ENCODE measurements at regions not wholly inside any gene's neighbourhood (a gene's known extent, or its start where the extent isn't known, plus 50 kb on each side); places are given as distances from the start of the nearest gene placed in this dataset.

DNA sequence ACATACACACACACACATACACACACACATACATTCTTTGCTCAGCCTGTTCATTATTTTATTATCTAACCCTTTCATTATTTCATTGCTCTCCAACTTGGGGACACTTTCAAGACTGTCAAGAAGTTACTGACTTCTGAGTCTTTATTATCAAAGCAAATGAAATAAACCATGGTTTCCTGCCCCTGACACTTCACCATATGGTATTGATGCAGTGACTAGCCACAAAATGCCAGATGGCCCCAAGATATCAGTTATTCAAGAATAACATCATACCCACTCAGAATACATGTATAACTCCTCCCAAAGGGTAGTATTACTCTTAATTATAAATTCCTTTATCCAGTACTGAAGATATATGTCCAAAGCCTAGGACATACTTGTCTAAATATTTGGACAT is 197.3 kb downstream of the MRPL39 start:
- no peak for DNase-seq (ENCODE audit: extremely low spot score in 2 of 2)
- intact Hi-C loops (cut with DNase I), result no loop called here
- Histone ChIP-seq H3K36me3 (no peaks in the 10 kb centered on the region), H3K9me3 (no peaks in the 10 kb centered on the region), H3K4me1 (no peaks in the 10 kb centered on the region), H3K27ac (no peak overlapping the region), H3K4me3 (no peak overlapping the region), H3K27me3 (no peaks in the 10 kb centered on the region)
- TF ChIP-seq, protein P1, sequence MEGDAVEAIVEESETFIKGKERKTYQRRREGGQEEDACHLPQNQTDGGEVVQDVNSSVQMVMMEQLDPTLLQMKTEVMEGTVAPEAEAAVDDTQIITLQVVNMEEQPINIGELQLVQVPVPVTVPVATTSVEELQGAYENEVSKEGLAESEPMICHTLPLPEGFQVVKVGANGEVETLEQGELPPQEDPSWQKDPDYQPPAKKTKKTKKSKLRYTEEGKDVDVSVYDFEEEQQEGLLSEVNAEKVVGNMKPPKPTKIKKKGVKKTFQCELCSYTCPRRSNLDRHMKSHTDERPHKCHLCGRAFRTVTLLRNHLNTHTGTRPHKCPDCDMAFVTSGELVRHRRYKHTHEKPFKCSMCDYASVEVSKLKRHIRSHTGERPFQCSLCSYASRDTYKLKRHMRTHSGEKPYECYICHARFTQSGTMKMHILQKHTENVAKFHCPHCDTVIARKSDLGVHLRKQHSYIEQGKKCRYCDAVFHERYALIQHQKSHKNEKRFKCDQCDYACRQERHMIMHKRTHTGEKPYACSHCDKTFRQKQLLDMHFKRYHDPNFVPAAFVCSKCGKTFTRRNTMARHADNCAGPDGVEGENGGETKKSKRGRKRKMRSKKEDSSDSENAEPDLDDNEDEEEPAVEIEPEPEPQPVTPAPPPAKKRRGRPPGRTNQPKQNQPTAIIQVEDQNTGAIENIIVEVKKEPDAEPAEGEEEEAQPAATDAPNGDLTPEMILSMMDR (IDR thresholded peaks at IDR 0.05), result no peak
- TF ChIP-seq POLR2AphosphoS5 (IDR thresholded peaks at IDR 0.05; ENCODE audit: insufficient read depth in 1 of 2, low read depth in 1 of 2) (no peak), POLR2A (IDR thresholded peaks at IDR 0.05) (no peak)

DNA sequence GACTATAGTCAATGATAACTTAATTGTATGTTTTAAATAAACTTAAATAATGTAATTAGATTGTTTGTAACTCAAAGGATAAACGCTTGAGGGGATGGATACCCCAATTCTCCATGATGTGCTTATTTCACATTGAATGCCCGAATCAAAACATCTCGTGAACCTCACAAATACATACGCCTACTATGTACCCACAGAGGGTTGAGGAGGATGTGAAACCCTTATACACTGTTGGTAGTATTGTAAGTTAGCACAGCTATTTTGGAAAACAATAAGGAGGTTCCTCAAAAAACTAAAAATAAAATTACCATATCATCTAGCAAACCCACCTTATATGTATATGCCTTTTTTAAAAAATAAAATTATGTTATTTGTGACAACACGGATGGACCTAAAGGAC is 198.6 kb downstream of the MRPL39 start:
- no peak overlapping the region for H3K4me3 ChIP-seq
- no peak overlapping the region for H3K27ac ChIP-seq
- no peaks in the 10 kb centered on the region for H3K9me3 ChIP-seq
- TF ChIP-seq POLR2AphosphoS5 (IDR thresholded peaks at IDR 0.05; ENCODE audit: insufficient read depth in 1 of 2, low read depth in 1 of 2) (no peak), POLR2A (IDR thresholded peaks at IDR 0.05) (no peak)
- TF ChIP-seq, protein P1 (IDR thresholded peaks at IDR 0.05), result no peak
- H3K36me3 ChIP-seq, result no peaks in the 10 kb centered on the region
- H3K4me1 ChIP-seq, result no peaks in the 10 kb centered on the region
- intact Hi-C loops (cut with DNase I), result no loop called here
- no peak for DNase-seq (ENCODE audit: extremely low spot score in 2 of 2)
- H3K27me3 ChIP-seq, result no peaks in the 10 kb centered on the region

DNA sequence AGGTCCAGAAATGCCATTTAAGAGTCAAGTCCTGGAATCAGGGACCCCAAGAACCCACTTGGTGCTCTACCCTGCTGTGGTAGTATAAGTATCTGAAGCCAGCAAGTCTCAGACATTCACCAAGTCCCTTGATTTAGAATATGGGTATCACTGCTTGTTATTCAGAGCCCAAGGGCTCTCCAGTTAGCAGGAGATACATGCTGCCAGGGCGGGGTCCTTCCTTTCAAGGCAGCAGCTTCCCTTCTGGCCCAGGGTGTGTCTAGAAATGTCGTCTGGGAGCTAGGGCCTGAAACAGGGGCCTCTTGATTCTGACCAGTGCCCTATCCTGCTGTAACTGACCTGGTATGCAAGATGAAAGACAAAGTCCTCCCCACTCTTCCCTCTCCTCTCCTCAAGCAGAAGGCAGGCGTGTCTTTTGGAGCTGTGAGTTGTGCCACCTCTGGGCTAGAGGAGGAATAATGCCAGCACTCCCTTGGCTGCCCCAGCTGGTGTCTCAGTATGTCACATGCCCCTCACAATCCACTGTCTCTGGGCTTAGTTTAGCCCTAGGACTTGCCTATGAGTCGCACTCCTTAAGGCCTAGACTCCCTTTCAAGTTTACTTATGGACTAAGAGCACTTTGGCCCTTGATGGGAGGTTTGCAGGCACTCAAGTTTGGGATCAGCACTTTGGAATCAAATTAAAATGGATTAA is 200.2 kb downstream of the MRPL39 start:
- no peak overlapping the region for H3K4me3 ChIP-seq
- DNase-seq (ENCODE audit: extremely low spot score in 2 of 2), result no peak
- TF ChIP-seq, protein P1 (IDR thresholded peaks at IDR 0.05), result no peak
- TF ChIP-seq POLR2A (IDR thresholded peaks at IDR 0.05), result no peak
- TF ChIP-seq POLR2AphosphoS5 (IDR thresholded peaks at IDR 0.05; ENCODE audit: insufficient read depth in 1 of 2, low read depth in 1 of 2), result no peak
- intact Hi-C loops (cut with DNase I), result no loop called here
- no peaks in the 10 kb centered on the region for H3K27me3 ChIP-seq
- no peaks in the 10 kb centered on the region for H3K36me3 ChIP-seq
- no peaks in the 10 kb centered on the region for H3K9me3 ChIP-seq
- H3K4me1 ChIP-seq, result no peaks in the 10 kb centered on the region
- H3K27ac ChIP-seq, result no peak overlapping the region

DNA sequence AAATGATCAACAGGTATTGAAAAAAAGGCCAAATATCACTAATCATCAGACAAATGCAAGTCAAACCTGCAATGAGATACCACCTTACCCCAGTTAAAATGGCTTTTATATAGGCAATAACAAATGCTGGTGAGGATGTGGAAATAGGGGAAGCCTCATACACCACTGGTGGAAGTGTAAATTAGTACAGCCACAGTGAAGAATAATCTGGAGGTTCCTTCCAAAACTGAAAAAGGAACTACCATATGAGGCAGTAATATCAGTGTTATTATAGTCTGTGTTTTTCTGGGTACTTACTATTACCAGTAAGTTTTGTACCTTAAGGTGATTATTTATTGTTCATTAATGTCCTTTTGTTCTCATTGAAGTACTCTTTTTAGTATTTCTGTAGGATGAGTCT is 201.3 kb downstream of the MRPL39 start:
- no peaks in the 10 kb centered on the region for H3K36me3 ChIP-seq
- no peak overlapping the region for H3K4me3 ChIP-seq
- intact Hi-C loops (cut with DNase I), result no loop called here
- H3K27ac ChIP-seq, result no peak overlapping the region
- no peaks in the 10 kb centered on the region for H3K4me1 ChIP-seq
- no peak for DNase-seq (ENCODE audit: extremely low spot score in 2 of 2)
- H3K9me3 ChIP-seq, result no peaks in the 10 kb centered on the region
- no peaks in the 10 kb centered on the region for H3K27me3 ChIP-seq
- TF ChIP-seq POLR2A (IDR thresholded peaks at IDR 0.05) (no peak), POLR2AphosphoS5 (IDR thresholded peaks at IDR 0.05; ENCODE audit: insufficient read depth in 1 of 2, low read depth in 1 of 2) (no peak)
- TF ChIP-seq, protein P1 (IDR thresholded peaks at IDR 0.05), result no peak

DNA sequence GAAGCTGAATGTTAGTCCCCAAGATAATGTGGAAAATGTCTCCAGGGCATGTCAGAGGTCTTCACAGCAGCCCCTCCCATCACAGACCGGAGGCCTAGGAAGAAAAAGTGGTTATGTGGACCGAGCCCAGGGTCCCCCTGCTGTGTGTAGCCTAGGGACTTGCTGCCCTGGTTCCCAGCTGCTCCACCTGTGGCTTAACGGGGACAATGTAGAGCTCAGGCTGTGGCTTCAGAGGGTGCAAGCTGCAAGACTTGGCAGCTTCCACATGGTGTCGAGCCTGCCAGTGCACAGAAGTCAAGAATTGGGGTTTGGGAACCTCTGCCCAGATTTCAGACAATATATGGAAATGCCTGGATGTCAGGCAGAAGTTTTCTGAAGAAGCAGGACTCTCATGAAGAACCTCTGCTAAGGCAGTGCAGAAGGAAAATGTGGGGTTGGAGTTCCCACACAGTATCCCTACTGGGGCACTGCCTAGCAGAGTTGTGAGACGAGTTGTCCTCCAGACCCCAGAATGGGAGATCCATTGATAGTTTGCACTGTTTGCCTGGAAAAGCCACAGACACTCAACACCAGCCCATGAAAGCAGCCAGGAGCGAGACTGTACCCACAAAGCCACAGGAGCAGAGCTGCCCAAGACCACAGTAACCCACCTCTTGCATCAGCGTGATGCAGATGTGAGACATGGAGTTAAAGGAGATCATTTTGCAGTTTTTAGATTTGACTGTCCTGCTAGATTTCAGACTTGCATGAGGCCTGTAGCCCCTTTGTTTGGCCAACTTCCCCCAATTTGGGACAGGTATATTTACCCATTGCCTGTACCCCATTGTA is 204.9 kb downstream of the MRPL39 start:
- H3K4me1 ChIP-seq, result no peaks in the 10 kb centered on the region
- no peak overlapping the region for H3K4me3 ChIP-seq
- H3K36me3 ChIP-seq, result no peaks in the 10 kb centered on the region
- H3K27ac ChIP-seq, result no peak overlapping the region
- intact Hi-C loops (cut with DNase I), result no loop called here
- H3K27me3 ChIP-seq, result no peaks in the 10 kb centered on the region
- H3K9me3 ChIP-seq, result no peaks in the 10 kb centered on the region
- DNase-seq (ENCODE audit: extremely low spot score in 2 of 2), result no peak
- TF ChIP-seq, protein P1 (IDR thresholded peaks at IDR 0.05), result no peak
- TF ChIP-seq POLR2AphosphoS5 (IDR thresholded peaks at IDR 0.05; ENCODE audit: insufficient read depth in 1 of 2, low read depth in 1 of 2) (no peak), POLR2A (IDR thresholded peaks at IDR 0.05) (no peak)

Data from vagina (tissue), 2 donors.